Loucy (cell line): ENCODE measurements at regions not wholly inside any gene's neighbourhood (a gene's known extent, or its start where the extent isn't known, plus 50 kb on each side); places are given as distances from the start of the nearest gene placed in this dataset.

Source experiments
- H2AFZ ChIP-seq: fragments of 200-600 bp; sonication (generic); 2 replicates; pipeline ENCODE4 v1.6.0; 2016; ENCODE audit warnings: antibody characterized with exemption, mild to moderate bottlenecking, low read length, moderate library complexity
- H3F3A ChIP-seq: fragments of 200-600 bp; 2 replicates; pipeline ENCODE4 v1.6.0; 2016; ENCODE audit warnings: antibody characterized with exemption, low read depth, mild to moderate bottlenecking
- H3K27me3 ChIP-seq: fragments of 200-600 bp; sonication (generic); 2 replicates; pipeline ENCODE4 v1.6.1; 2014; ENCODE audit warnings: low read length, mild to moderate bottlenecking; ENCODE audit not compliant: insufficient read depth, poor library complexity, severe bottlenecking
- H3K36me3 ChIP-seq: fragments of 200-600 bp; sonication (generic); 2 replicates; pipeline ENCODE4 v1.6.1; 2016; ENCODE audit warnings: low read length; ENCODE audit not compliant: insufficient read depth
- H3K4me1 ChIP-seq: fragments of 200-600 bp; sonication (generic); 2 replicates; pipeline ENCODE4 v1.5.1; 2014; ENCODE audit warnings: low read length, mild to moderate bottlenecking; ENCODE audit not compliant: insufficient read depth, poor library complexity, severe bottlenecking
- H3K4me2 ChIP-seq: fragments of 200-600 bp; sonication (generic); 2 replicates; pipeline ENCODE4 v1.6.0; 2014; ENCODE audit warnings: antibody characterized with exemption, low read length, low read depth, mild to moderate bottlenecking; ENCODE audit not compliant: poor library complexity, severe bottlenecking
- H3K4me3 ChIP-seq: fragments of 200-600 bp; sonication (generic); 2 replicates; pipeline ENCODE4 v1.5.1; 2014; ENCODE audit warnings: low read length, mild to moderate bottlenecking, mixed read lengths; ENCODE audit not compliant: poor library complexity, severe bottlenecking
- H3K79me2 ChIP-seq: fragments of 200-600 bp; sonication (generic); 2 replicates; pipeline ENCODE4 v1.6.1; 2014; ENCODE audit warnings: low read length; ENCODE audit not compliant: insufficient read depth
- H3K9ac ChIP-seq: fragments of 200-600 bp; sonication (generic); 2 replicates; pipeline ENCODE4 v1.6.0; 2014; ENCODE audit warnings: mild to moderate bottlenecking, low read depth, low read length, moderate library complexity; ENCODE audit not compliant: poor library complexity, severe bottlenecking
- H3K9me2 ChIP-seq: fragments of 200-600 bp; sonication (generic); replicated peaks from 2 replicates; pipeline ENCODE4 v1.6.1; 2016; ENCODE audit warnings: low read depth, low read length, mixed read lengths
- H3K9me3 ChIP-seq: fragments of 200-600 bp; sonication (generic); 2 replicates; pipeline ENCODE4 v1.6.1; 2014; ENCODE audit warnings: mild to moderate bottlenecking, antibody characterized with exemption, low read length, low read depth; ENCODE audit not compliant: insufficient read depth
- H4K20me1 ChIP-seq: fragments of 200-600 bp; sonication (generic); 2 replicates; pipeline ENCODE4 v1.6.0; 2014; ENCODE audit warnings: antibody characterized with exemption, low read length, mild to moderate bottlenecking; ENCODE audit not compliant: insufficient read depth, poor library complexity, severe bottlenecking
- EZH2phosphoT487 ChIP-seq: fragments of 200-600 bp; IDR thresholded peaks from 2 replicates; pipeline ENCODE4 v1.6.1; 2018; ENCODE audit warnings: antibody characterized with exemption, mild to moderate bottlenecking, moderate library complexity, borderline replicate concordance
- TF ChIP-seq, protein P1 (sequence below): fragments of 200-600 bp; sonication (generic); conservative IDR thresholded peaks from 2 replicates; pipeline ENCODE4 v1.5.1; 2014; ENCODE audit warnings: mild to moderate bottlenecking, antibody characterized with exemption, low read length

DNA sequence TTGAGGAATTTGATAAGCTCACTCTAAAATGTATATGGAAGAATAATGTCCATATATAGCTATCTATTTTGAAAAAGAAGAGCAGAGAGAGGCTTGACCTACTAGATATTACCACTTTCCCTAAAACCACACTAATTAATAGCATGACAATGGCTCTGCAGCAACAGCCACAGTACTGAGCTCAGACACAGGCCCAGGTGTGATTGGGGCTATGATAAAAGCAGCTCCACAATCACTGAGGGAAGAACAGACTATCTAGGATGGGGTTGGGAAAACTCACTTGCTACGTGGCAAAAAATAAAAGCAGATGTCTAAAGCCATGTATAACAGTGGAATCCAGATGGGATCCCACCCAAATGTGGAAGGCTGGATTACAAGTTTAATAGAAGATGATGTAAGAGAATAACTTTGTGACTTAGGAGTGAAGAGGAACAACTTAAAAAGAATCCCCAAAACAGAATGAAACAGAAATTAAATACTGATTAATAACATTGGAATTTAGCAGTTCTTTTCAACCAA lies 80.8 kb upstream of the RAB4A start:
- TF ChIP-seq, protein P1, sequence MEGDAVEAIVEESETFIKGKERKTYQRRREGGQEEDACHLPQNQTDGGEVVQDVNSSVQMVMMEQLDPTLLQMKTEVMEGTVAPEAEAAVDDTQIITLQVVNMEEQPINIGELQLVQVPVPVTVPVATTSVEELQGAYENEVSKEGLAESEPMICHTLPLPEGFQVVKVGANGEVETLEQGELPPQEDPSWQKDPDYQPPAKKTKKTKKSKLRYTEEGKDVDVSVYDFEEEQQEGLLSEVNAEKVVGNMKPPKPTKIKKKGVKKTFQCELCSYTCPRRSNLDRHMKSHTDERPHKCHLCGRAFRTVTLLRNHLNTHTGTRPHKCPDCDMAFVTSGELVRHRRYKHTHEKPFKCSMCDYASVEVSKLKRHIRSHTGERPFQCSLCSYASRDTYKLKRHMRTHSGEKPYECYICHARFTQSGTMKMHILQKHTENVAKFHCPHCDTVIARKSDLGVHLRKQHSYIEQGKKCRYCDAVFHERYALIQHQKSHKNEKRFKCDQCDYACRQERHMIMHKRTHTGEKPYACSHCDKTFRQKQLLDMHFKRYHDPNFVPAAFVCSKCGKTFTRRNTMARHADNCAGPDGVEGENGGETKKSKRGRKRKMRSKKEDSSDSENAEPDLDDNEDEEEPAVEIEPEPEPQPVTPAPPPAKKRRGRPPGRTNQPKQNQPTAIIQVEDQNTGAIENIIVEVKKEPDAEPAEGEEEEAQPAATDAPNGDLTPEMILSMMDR = no peak
- TF ChIP-seq EZH2phosphoT487 = no peak

DNA sequence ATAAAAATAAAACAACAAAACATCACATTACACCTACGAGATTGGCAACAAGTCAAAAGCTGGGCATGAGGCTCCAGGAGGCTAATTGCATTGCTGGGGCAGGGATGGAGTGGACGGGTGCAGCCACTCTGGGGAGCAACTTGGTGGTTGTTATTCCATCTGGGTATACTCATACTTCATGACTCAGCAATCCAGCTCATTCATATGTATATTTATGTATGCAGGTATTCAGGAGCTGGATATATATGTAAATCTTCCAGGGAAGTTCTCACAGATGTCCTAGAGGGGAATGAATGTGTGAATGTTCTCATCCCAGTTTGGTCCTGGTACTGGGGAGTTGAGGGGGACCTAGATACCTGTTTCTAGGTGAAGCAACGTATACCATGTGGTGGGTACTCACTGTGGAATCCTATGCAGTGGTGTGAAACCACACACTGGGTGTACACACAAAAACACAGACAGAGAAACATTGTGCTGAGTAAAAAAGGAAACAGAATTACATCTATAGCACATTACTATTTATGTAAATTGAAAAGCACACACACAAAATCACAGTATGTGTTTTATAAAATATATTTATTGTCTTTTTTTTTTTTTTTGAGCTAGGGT lies 79.7 kb upstream of the RAB4A start:
- TF ChIP-seq EZH2phosphoT487 = no peak
- TF ChIP-seq, protein P1 = no peak
- no peaks in the 10 kb centered on the region for H3K36me3 ChIP-seq
- no peak overlapping the region for H3K4me3 ChIP-seq
- H3F3A ChIP-seq = no peaks in the 10 kb centered on the region
- H3K27me3 ChIP-seq = no peaks in the 10 kb centered on the region
- no peaks in the 10 kb centered on the region for H3K4me1 ChIP-seq
- H3K4me2 ChIP-seq = no peak overlapping the region
- no peaks in the 10 kb centered on the region for H3K79me2 ChIP-seq
- H2AFZ ChIP-seq = no peak overlapping the region
- H3K9me3 ChIP-seq = no peaks in the 10 kb centered on the region
- no peak overlapping the region for H3K9ac ChIP-seq
- H4K20me1 ChIP-seq = no peaks in the 10 kb centered on the region
- H3K9me2 ChIP-seq = no peaks in the 10 kb centered on the region

More for the DNA sequence above, 80.8 kb upstream of the RAB4A start:
- H3K27me3 ChIP-seq = no peaks in the 10 kb centered on the region
- H3K4me3 ChIP-seq = no peak overlapping the region
- no peak overlapping the region for H2AFZ ChIP-seq
- no peaks in the 10 kb centered on the region for H3K36me3 ChIP-seq
- H3K4me2 ChIP-seq = no peak overlapping the region
- H3K4me1 ChIP-seq = no peaks in the 10 kb centered on the region
- no peak overlapping the region for H3K9ac ChIP-seq
- no peaks in the 10 kb centered on the region for H3F3A ChIP-seq
- H3K9me2 ChIP-seq = no peaks in the 10 kb centered on the region
- no peaks in the 10 kb centered on the region for H4K20me1 ChIP-seq
- H3K79me2 ChIP-seq = no peaks in the 10 kb centered on the region
- no peaks in the 10 kb centered on the region for H3K9me3 ChIP-seq

DNA sequence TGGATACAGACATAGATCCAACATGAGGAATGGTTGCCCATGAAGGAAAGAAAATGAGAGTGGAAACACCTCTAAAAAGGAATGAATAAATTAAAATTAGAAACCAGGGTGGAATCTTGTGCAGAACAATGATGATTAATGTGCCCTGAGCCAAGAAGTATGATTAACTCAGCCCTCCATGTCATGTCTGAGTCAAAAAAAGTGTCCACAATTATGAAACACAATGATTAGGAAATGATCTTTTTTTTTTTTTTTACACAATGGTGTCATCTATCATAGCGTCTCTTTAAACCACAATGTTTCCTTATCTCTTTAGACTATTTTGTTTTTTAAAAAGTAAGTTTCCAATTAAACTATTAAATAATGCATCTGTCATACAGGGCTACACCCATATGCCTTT lies 78.9 kb upstream of the RAB4A start:
- no peaks in the 10 kb centered on the region for H3K4me1 ChIP-seq
- no peak overlapping the region for H3K9ac ChIP-seq
- H3K4me2 ChIP-seq = no peak overlapping the region

More for the DNA sequence above, 78.9 kb upstream of the RAB4A start:
- Histone ChIP-seq H3K9me2 (no peaks in the 10 kb centered on the region), H2AFZ (no peak overlapping the region), H3K4me3 (no peak overlapping the region), H3K27me3 (no peaks in the 10 kb centered on the region), H3K9me3 (no peaks in the 10 kb centered on the region), H3F3A (no peaks in the 10 kb centered on the region), H3K36me3 (no peaks in the 10 kb centered on the region), H4K20me1 (no peaks in the 10 kb centered on the region), H3K79me2 (no peaks in the 10 kb centered on the region)
- TF ChIP-seq, protein P1 = no peak
- no peak for TF ChIP-seq EZH2phosphoT487
